GM23248 (cell line): ENCODE measurements at regions not wholly inside any gene's neighbourhood (a gene's known extent, or its start where the extent isn't known, plus 50 kb on each side); places are given as distances from the start of the nearest gene placed in this dataset.

Experiments used
- EZH2 ChIP-seq: fragments of 200-600 bp; sonication (generic); IDR thresholded peaks from 2 replicates; pipeline ENCODE4 v1.6.1; 2018; ENCODE audit warnings: antibody characterized with exemption, mild to moderate bottlenecking; ENCODE audit not compliant: insufficient read depth, poor library complexity, severe bottlenecking
- EZH2phosphoT487 ChIP-seq: fragments of 200-600 bp; sonication (generic); IDR thresholded peaks from 2 replicates; pipeline ENCODE4 v1.6.1; 2018; ENCODE audit warnings: antibody characterized with exemption, moderate library complexity, mild to moderate bottlenecking, low read depth; ENCODE audit not compliant: insufficient read depth

- no peak for TF ChIP-seq EZH2
- TF ChIP-seq EZH2phosphoT487, result no peak
Measured at GRCh38 chr7:19984231-19984632, 210.8 kb upstream of the TMEM196 start.
